IPS-15b (cell line): ENCODE measurements at regions not wholly inside any gene's neighbourhood (a gene's known extent, or its start where the extent isn't known, plus 50 kb on each side); places are given as distances from the start of the nearest gene placed in this dataset.
"Not testable (repeated sequence)": the region's sequence is repeated elsewhere in the genome, so short reads cannot be mapped to it uniquely, and the experiment has no call there.

ENCODE experiments used
- H3K27me3 ChIP-seq: one replicate; pipeline ENCODE4 v1.6.1; 2013; ENCODE audit warnings: low read length; ENCODE audit not compliant: control insufficient read depth, insufficient read depth
- H3K36me3 ChIP-seq: one replicate; pipeline ENCODE4 v1.6.1; 2013; ENCODE audit warnings: low read length; ENCODE audit not compliant: control insufficient read depth, insufficient read depth
- H3K4me1 ChIP-seq: one replicate; pipeline ENCODE4 v1.6.1; 2013; ENCODE audit warnings: mild to moderate bottlenecking, low read length; ENCODE audit not compliant: control insufficient read depth, insufficient read depth
- H3K4me3 ChIP-seq: one replicate; pipeline ENCODE4 v1.5.1; 2013; ENCODE audit warnings: low read depth, low read length
- H3K9ac ChIP-seq: one replicate; pipeline ENCODE4 v1.6.1; 2013; ENCODE audit warnings: low read depth, mild to moderate bottlenecking, low read length
- H3K9me3 ChIP-seq: one replicate; pipeline ENCODE4 v1.6.1; 2013; ENCODE audit warnings: mild to moderate bottlenecking, low read length; ENCODE audit not compliant: control insufficient read depth, insufficient read depth

DNA sequence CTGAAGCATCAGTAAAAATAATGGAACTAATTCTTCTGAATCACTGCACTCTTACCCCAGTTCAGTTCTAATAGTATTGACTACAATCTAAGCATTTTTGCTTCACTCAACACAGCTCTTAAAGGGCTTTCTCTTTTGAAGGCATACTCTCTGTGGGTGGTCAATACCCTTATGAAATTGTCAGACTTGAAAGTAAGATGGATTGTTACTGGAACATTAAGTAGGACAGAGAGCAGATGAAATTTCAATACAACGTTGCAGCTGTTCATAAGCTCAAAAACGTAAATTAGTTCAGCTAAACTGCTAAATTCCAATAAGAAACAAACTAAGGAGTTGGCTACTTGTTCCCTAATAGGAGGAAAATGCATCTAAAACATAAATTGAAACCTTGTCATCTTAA is 352.3 kb upstream of the TENM3 start:
- no peaks in the 10 kb centered on the region for H3K9me3 ChIP-seq
- no peak overlapping the region for H3K4me3 ChIP-seq
- no peaks in the 10 kb centered on the region for H3K36me3 ChIP-seq
- no peaks in the 10 kb centered on the region for H3K27me3 ChIP-seq
- H3K9ac ChIP-seq = no peak overlapping the region
- no peaks in the 10 kb centered on the region for H3K4me1 ChIP-seq

DNA sequence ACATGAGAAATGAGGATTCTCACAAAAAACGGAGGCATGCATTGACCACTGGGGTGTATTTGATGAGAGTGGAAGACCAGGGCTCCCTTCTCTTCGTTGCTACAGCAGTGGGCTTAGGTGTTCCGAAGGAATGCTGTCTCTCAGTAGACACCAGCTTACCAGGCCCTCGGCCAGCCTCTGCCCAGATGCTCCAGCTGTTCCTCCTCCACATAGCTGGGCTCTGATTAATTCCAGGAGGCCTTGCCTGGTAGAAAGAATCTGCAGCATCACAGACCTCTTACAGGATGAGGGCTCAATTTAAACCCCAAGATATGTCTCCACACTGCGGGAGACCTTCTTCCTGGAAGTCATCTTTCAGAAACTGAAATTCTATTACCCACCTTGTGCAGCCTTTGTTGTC is 346.6 kb upstream of the TENM3 start:
- no peaks in the 10 kb centered on the region for H3K27me3 ChIP-seq
- no peaks in the 10 kb centered on the region for H3K36me3 ChIP-seq
- no peaks in the 10 kb centered on the region for H3K9me3 ChIP-seq
- H3K9ac ChIP-seq = no peak overlapping the region
- H3K4me1 ChIP-seq = no peaks in the 10 kb centered on the region
- H3K4me3 ChIP-seq = no peak overlapping the region

DNA sequence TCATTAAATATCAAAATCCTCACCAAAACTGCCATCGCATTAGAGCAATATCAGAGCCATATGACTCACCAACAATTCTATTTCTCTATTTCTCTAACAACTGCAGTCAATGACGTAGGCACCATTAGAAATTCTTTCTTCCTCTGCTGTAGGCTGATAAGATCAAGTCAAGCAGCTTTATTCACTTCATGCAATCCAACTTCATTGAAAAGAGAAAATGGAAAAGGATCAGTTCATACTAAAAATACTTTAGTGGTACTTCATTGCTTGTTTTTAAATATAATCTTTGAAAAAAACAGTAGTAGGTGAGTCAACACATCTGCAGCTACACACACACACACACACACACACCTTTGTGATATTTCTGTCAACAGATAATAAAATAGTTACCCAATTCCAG is 345.3 kb upstream of the TENM3 start:
- no peaks in the 10 kb centered on the region for H3K27me3 ChIP-seq
- no peak overlapping the region for H3K9ac ChIP-seq
- no peak overlapping the region for H3K4me3 ChIP-seq
- peaks cover 2% of the 10 kb centered on the region for H3K36me3 ChIP-seq
- H3K4me1 ChIP-seq = no peaks in the 10 kb centered on the region
- H3K9me3 ChIP-seq = no peaks in the 10 kb centered on the region

DNA sequence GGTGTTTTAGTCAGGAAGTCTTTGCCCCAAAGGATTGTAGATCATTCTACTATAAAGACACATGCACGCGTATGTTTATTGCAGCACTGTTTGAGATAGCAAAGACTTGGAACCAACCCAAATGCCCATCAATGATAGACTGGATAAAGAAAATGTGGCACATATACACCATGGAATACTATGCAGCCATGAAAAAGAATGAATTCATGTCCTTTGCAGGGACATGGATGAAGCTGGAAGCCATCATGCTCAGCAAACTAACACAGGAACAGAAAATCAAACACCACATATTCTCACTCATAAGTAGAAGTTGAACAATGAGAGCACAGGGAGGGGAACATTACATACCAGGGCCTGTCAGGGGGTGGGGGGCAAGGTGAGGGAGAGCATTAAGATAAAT is 340.8 kb upstream of the TENM3 start:
- not testable (repeated sequence) for H3K4me3 ChIP-seq, H3K36me3 ChIP-seq, H3K9ac ChIP-seq, H3K9me3 ChIP-seq, H3K4me1 ChIP-seq, H3K27me3 ChIP-seq

DNA sequence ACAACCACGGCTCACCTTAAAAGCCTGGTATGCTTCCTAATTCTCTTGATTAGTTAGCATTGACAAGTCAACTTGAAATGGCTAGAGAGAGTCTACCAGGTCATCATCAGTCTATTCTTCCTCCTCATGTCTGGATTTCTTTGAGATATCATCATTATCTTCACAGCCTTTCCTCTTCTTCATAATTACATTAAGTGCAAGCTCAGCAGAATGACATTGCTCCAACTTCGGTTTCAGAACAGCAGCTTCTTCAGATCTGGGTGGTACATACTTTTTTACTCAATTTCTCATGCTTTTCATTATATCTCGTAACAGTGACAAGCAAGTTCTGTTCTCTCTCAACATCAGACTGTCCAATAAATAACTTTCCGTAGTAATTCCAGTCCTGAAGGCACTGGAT is 337.5 kb upstream of the TENM3 start:
- H3K4me1 ChIP-seq = no peaks in the 10 kb centered on the region
- H3K4me3 ChIP-seq = no peak overlapping the region
- no peaks in the 10 kb centered on the region for H3K9me3 ChIP-seq
- no peak overlapping the region for H3K9ac ChIP-seq
- peaks cover 2% of the 10 kb centered on the region for H3K36me3 ChIP-seq
- H3K27me3 ChIP-seq = no peaks in the 10 kb centered on the region

DNA sequence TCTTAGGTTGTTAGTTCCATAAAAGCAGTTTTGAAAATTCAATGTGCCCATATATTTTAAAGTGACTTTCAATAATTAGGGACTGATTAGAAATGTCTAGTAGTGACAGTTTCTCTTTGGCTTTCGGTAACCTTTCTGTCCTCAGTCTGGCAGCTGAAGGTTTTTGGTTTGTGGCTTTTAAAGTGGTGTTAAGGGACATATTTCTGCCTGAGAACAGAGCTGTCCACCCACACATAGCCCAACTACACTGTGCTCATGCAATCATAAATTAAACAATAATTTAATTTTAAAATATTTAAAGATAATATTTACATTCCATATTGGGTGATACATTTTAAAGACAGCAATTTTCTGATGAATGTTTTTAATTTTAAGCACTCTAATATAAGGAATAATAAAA is 335.0 kb upstream of the TENM3 start:
- Histone ChIP-seq H3K27me3 (no peaks in the 10 kb centered on the region), H3K4me3 (no peak overlapping the region), H3K4me1 (no peaks in the 10 kb centered on the region), H3K9ac (no peak overlapping the region), H3K9me3 (peaks cover 3% of the 10 kb centered on the region), H3K36me3 (no peaks in the 10 kb centered on the region)

DNA sequence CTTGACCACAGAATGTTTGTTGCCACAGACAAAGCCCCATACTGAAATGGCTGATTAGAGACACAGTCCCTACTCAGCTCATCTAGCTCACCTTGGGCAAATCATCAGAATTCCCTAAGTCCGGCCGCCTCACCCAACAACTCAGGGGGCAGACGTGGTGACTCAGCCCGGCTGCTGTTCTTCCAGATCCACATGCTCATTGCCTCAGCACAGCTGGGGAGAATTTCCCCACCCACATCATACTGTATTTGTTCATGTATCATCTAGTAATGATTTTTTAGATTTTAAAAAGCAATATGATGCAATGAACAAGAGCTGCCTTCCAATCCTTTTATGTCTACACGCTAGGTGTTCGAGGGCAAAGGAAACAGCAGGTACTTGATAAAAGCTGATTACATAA is 333.8 kb upstream of the TENM3 start:
- Histone ChIP-seq H3K4me1 (no peaks in the 10 kb centered on the region), H3K36me3 (no peaks in the 10 kb centered on the region), H3K9me3 (peaks cover 8% of the 10 kb centered on the region), H3K4me3 (no peak overlapping the region), H3K9ac (no peak overlapping the region), H3K27me3 (no peaks in the 10 kb centered on the region)

DNA sequence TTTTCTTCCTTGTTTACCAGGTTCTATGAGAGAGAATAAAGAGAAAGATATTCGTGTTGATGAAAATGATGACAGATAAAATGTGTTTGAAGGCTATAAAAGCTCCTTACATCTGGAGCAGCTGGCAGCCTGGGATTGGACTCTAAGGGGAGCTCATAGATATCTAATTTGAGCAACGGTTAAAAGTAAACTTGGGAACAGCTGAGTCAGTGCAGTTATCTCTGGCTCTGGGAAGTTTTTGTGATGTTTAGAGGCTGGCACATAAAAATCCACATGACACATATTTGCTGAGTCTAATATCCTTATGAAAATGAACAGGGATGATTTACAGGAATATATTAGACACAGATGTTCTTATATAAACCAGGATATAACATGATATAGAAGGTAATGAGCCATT is 331.8 kb upstream of the TENM3 start:
- Histone ChIP-seq H3K4me1 (no peaks in the 10 kb centered on the region), H3K4me3 (no peak overlapping the region), H3K9ac (no peak overlapping the region)

DNA sequence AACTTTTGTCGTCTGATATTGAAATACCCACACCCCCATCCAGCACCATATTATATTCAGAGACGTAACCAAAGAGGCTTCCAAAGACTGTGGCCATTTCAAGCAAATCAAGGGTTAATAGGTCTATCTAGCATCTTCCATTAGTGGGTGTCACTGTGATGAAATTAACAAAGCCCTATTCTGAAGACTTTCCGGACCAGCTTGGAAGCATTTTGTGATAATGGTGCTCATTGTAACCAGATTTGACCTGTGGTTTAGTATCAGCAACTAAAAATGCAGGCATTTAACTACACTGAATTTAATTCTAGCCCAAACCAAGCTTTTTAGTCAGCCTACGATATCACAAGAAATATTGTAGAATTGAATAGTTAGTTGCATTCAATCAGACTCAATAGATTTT is 309.7 kb upstream of the TENM3 start:
- Histone ChIP-seq H3K4me3 (no peak overlapping the region), H3K4me1 (no peaks in the 10 kb centered on the region), H3K36me3 (no peaks in the 10 kb centered on the region), H3K27me3 (no peaks in the 10 kb centered on the region), H3K9me3 (no peaks in the 10 kb centered on the region), H3K9ac (no peak overlapping the region)

More for the DNA sequence above, 331.8 kb upstream of the TENM3 start:
- peaks cover 8% of the 10 kb centered on the region for H3K9me3 ChIP-seq
- H3K36me3 ChIP-seq = no peaks in the 10 kb centered on the region
- H3K27me3 ChIP-seq = no peaks in the 10 kb centered on the region

DNA sequence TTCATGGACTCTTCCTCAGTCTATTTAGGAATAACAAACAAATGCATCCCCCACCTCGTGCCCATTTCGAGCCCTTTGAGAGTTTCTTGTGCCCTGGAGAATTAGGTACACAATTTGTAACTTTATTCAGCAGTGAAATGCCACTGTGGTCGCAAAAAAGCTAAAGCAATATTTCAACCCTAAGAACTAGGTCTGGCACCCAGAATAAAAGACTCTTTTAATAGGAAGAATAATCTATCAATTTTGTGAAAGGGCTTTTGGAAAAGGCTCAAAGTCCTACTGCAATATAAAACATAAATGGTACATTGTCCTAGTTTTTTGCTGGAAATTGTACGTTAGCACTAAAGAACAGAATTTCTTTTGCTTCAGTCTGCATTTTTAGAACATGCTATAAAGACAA is 304.6 kb upstream of the TENM3 start:
- H3K9ac ChIP-seq = no peak overlapping the region
- H3K36me3 ChIP-seq = no peaks in the 10 kb centered on the region
- H3K4me3 ChIP-seq = no peak overlapping the region
- H3K4me1 ChIP-seq = peaks cover 9% of the 10 kb centered on the region
- H3K27me3 ChIP-seq = no peaks in the 10 kb centered on the region
- no peaks in the 10 kb centered on the region for H3K9me3 ChIP-seq

DNA sequence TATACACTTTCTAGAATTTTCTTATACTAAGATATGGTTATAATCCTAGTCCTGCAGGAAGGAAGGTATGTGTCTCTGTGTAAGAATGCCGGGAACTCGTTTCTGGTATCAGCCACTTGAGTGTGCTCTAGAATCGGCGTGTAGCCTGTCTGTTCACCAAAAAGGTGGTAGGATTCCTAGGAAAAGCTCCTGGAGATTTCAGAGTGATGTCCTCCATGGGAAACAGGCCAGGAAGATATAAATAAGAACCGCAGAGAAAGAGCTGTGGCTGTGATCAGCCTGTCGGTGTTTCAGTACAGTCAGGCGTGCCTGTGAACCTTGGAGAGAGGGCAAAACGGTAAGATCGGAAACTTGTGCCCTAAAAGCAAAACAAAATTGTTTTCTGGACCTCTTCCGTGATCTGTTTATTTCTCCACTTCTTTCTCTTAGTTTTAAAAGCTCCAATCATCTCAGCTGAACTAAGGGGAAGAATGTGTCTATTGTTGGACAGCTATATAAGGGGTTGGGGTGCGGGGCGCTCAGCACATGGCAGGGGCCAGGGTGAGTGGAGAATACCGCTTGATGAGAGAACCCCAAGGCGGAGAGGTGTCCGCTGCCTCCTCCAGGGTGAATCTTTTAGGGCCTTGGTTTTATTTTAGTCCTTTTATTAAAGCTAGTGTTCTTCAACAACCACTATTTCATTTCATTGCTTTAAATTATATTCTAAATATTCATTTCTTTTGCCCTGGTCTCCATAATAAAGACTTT is 303.8 kb upstream of the TENM3 start:
- H3K4me3 ChIP-seq = no peak overlapping the region
- no peaks in the 10 kb centered on the region for H3K9me3 ChIP-seq
- H3K9ac ChIP-seq = no peak overlapping the region
- peaks cover 9% of the 10 kb centered on the region for H3K4me1 ChIP-seq
- H3K36me3 ChIP-seq = no peaks in the 10 kb centered on the region
- H3K27me3 ChIP-seq = no peaks in the 10 kb centered on the region

DNA sequence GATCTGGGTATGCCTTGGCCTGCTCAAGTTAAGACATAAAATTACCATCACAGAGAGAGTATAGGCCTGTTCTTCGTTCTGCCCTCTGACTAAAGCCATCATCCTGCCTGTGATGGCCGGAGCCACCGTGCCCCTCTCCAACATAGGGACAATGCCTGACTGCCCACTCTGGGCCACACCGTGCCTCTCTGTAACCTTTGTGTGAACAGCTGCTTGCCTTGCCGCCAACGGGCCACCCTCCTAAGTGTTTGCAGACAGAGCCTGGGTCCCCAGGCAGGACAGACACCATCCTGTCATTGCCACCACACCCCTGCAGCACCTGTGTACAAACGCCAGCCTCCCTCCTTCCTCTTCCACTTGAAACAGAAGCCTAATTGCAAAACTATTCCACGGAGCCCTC is 298.7 kb upstream of the TENM3 start:
- Histone ChIP-seq H3K27me3 (no peaks in the 10 kb centered on the region), H3K9ac (no peak overlapping the region), H3K36me3 (no peaks in the 10 kb centered on the region), H3K4me3 (no peak overlapping the region), H3K9me3 (no peaks in the 10 kb centered on the region), H3K4me1 (peaks cover 14% of the 10 kb centered on the region)
